Type B pancreatic cell (in vitro differentiated cells): ENCODE measurements at regions not wholly inside any gene's neighbourhood (a gene's known extent, or its start where the extent isn't known, plus 50 kb on each side); places are given as distances from the start of the nearest gene placed in this dataset.

Experiments used
- DNase-seq: peaks from one replicate; pipeline ENCODE4 v3.0.0; 2021; ENCODE audit warnings: mixed read lengths; ENCODE audit not compliant: unreplicated experiment; ENCODE audit errors: extremely low spot score
- H3K27ac Mint-ChIP-seq: 2 replicates; pipeline ENCODE4 v1.8.0; 2021; ENCODE audit warnings: mild to moderate bottlenecking, mixed read lengths
- H3K27me3 Mint-ChIP-seq: 2 replicates; pipeline ENCODE4 v1.8.0; 2021; ENCODE audit warnings: mixed read lengths
- H3K36me3 Mint-ChIP-seq: 2 replicates; pipeline ENCODE4 v1.8.0; 2021; ENCODE audit warnings: mixed read lengths
- H3K4me1 Mint-ChIP-seq: one replicate; pipeline ENCODE4 v1.8.0; 2021; ENCODE audit warnings: mixed read lengths; ENCODE audit not compliant: unreplicated experiment
- H3K4me3 Mint-ChIP-seq: 2 replicates; pipeline ENCODE4 v1.8.0; 2021; ENCODE audit warnings: mild to moderate bottlenecking, mixed read lengths
- H3K9me3 Mint-ChIP-seq: 2 replicates; pipeline ENCODE4 v1.8.0; 2021; ENCODE audit warnings: mixed read lengths
- CTCF ChIP-seq: fragments of 200-600 bp; sonication (generic); conservative IDR thresholded peaks from 2 replicates; pipeline ENCODE4 v1.5.0; 2021; ENCODE audit warnings: antibody characterized with exemption, mild to moderate bottlenecking

DNA sequence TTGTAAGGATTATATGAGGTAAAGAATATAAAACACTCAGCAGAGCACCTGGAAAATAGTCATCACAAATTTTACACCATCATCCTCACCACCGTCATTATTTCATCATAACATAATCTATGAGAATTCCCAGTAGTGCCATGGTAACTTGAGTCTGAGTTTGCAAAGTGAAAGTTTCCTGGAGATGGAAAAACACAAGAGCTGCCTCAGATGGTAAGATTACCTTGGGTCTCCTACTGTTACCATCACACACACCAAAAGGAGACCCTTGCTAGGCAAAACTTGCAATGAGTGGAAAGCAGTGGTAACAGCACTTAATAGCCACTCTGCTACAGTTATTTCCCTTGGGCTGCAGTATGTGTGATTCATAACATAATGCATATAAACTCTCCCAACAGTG lies 589.8 kb downstream of the RNF144B start:
- TF ChIP-seq CTCF, result no peak
- no peak for DNase-seq
- Mint-ChIP-seq H3K27me3 (peaks cover 2% of the 10 kb centered on the region), H3K4me3 (no peak overlapping the region), H3K36me3 (no peaks in the 10 kb centered on the region), H3K27ac (no peak overlapping the region), H3K4me1 (peaks cover 26% of the 10 kb centered on the region), H3K9me3 (no peaks in the 10 kb centered on the region)

DNA sequence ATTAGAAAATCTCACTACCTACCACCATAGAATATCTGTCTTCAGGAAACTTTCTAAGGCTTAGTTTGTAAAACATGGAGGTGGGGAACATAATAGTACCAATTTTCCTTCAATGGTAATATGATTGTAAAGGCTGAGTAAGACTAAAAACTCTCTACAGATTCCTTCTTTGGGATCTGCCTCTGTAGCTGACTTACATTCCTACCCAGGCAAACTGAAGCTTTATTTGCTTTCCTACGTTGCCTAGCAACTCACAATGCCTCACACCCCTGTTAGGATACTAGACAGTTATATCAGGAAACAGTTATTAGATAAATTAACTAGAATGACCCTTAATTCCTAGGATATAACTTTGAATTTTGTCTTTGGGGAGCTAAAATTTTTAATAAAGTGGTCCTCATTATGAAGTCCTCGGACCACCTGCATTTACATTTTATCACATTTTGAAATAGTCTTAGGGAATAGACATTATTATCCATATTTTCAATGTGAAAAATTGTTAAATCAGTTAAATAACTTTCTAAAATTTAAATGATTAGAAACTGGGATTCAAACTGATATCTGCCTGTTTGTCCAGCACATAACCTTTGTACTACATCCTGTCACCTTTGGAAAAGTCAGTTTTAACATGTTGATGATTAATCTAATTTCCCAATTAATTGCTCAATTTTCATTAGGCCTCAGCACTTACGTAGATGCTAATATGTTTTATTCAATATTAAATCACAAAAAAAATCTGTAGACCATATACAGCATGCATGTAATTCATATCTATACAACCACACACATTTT lies 591.4 kb downstream of the RNF144B start:
- no peak for TF ChIP-seq CTCF
- Mint-ChIP-seq H3K9me3 (no peaks in the 10 kb centered on the region), H3K27ac (peak overlapping the region; percentile 52), H3K4me1 (peaks cover 26% of the 10 kb centered on the region), H3K4me3 (no peak overlapping the region), H3K36me3 (no peaks in the 10 kb centered on the region), H3K27me3 (peaks cover 5% of the 10 kb centered on the region)
- no peak for DNase-seq

DNA sequence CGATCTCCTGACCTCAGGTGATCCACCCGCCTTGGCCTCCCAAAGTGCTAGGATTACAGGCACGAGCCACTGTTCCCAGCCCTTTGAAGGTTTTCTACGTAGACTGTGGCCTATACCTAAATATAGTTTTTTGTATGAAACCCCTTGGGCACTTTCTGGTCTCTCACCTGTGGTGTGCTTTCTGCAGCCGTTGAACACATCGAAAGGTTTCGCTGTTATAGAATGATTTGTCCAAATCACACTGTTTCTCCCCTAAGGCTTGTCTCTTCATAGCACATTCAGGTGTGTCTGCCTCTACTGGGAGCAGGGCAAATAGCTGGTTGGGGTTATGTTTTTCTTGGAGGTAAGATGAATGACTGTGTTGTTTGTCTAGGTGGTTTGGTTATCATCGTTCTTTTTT lies 597.9 kb downstream of the RNF144B start:
- no peak for DNase-seq
- H3K27me3 Mint-ChIP-seq, result peaks cover 5% of the 10 kb centered on the region
- H3K9me3 Mint-ChIP-seq, result no peaks in the 10 kb centered on the region
- H3K27ac Mint-ChIP-seq, result peak overlapping the region; percentile 69
- no peaks in the 10 kb centered on the region for H3K36me3 Mint-ChIP-seq
- peaks cover 35% of the 10 kb centered on the region for H3K4me1 Mint-ChIP-seq
- TF ChIP-seq CTCF, result no peak
- peak overlapping the region; percentile 48 for H3K4me3 Mint-ChIP-seq

- Mint-ChIP-seq H3K27ac (peak overlapping the region; percentile 69), H3K4me3 (no peak overlapping the region), H3K27me3 (peaks cover 5% of the 10 kb centered on the region), H3K4me1 (peaks cover 40% of the 10 kb centered on the region), H3K36me3 (no peaks in the 10 kb centered on the region), H3K9me3 (no peaks in the 10 kb centered on the region)
- no peak for TF ChIP-seq CTCF
- DNase-seq, result no peak
These were observed 598.8 kb downstream of the RNF144B start for GRCh38 chr6:18985996-18986395.

- DNase-seq, result no peak
- H3K36me3 Mint-ChIP-seq, result no peaks in the 10 kb centered on the region
- no peak for TF ChIP-seq CTCF
- H3K9me3 Mint-ChIP-seq, result no peaks in the 10 kb centered on the region
- no peaks in the 10 kb centered on the region for H3K27me3 Mint-ChIP-seq
- peaks cover 43% of the 10 kb centered on the region for H3K4me1 Mint-ChIP-seq
- H3K4me3 Mint-ChIP-seq, result no peak overlapping the region
- H3K27ac Mint-ChIP-seq, result no peak overlapping the region
These were observed 601.5 kb downstream of the RNF144B start for GRCh38 chr6:18988636-18989035.
